ENCODE measurements at regions not wholly inside any gene's neighbourhood (a gene's known extent, or its start where the extent isn't known, plus 50 kb on each side); places are given as distances from the start of the nearest gene placed in this dataset.

GRCh38 chr22:26910845-26911244, 253.5 kb downstream of the MIAT start (continued):
- TF ChIP-seq PATZ1 (CRISPR knock-in tag; IDR thresholded peaks at IDR 0.05; ENCODE audit: borderline replicate concordance), result no peak
- TF ChIP-seq SNAI2 (CRISPR knock-in tag; IDR thresholded peaks at IDR 0.05), result no peak
- TF ChIP-seq ZNF8 (CRISPR knock-in tag; IDR thresholded peaks at IDR 0.05), result no peak

GRCh38 chr22:26912655-26913345, 255.4 kb downstream of the MIAT start:
- no peak for ATAC-seq
- no peak for TF ChIP-seq PATZ1 (CRISPR knock-in tag; IDR thresholded peaks at IDR 0.05; ENCODE audit: borderline replicate concordance)

GRCh38 chr22:26914519-26915185, 257.3 kb downstream of the MIAT start:
- no peak for ATAC-seq
- TF ChIP-seq, protein P1, sequence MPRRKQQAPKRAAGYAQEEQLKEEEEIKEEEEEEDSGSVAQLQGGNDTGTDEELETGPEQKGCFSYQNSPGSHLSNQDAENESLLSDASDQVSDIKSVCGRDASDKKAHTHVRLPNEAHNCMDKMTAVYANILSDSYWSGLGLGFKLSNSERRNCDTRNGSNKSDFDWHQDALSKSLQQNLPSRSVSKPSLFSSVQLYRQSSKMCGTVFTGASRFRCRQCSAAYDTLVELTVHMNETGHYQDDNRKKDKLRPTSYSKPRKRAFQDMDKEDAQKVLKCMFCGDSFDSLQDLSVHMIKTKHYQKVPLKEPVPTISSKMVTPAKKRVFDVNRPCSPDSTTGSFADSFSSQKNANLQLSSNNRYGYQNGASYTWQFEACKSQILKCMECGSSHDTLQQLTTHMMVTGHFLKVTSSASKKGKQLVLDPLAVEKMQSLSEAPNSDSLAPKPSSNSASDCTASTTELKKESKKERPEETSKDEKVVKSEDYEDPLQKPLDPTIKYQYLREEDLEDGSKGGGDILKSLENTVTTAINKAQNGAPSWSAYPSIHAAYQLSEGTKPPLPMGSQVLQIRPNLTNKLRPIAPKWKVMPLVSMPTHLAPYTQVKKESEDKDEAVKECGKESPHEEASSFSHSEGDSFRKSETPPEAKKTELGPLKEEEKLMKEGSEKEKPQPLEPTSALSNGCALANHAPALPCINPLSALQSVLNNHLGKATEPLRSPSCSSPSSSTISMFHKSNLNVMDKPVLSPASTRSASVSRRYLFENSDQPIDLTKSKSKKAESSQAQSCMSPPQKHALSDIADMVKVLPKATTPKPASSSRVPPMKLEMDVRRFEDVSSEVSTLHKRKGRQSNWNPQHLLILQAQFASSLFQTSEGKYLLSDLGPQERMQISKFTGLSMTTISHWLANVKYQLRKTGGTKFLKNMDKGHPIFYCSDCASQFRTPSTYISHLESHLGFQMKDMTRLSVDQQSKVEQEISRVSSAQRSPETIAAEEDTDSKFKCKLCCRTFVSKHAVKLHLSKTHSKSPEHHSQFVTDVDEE (CRISPR knock-in tag; IDR thresholded peaks at IDR 0.05), result no peak
- TF ChIP-seq RARB (CRISPR knock-in tag; IDR thresholded peaks at IDR 0.05) (no peak), ZC3H10 (CRISPR knock-in tag; IDR thresholded peaks at IDR 0.05) (no peak), ZFP30 (CRISPR knock-in tag; IDR thresholded peaks at IDR 0.05) (no peak), ZNF8 (CRISPR knock-in tag; IDR thresholded peaks at IDR 0.05) (no peak), ZNF565 (CRISPR knock-in tag; conservative IDR thresholded peaks at IDR 0.05; ENCODE audit: low read depth) (no peak), GLIS3 (CRISPR knock-in tag; IDR thresholded peaks at IDR 0.05) (no peak), ESRRG (CRISPR knock-in tag; IDR thresholded peaks at IDR 0.05) (no peak), PATZ1 (CRISPR knock-in tag; IDR thresholded peaks at IDR 0.05; ENCODE audit: borderline replicate concordance) (no peak), TOX (CRISPR knock-in tag; IDR thresholded peaks at IDR 0.05; ENCODE audit: borderline replicate concordance) (no peak), CREB5 (CRISPR knock-in tag; IDR thresholded peaks at IDR 0.05; ENCODE audit: low read depth) (no peak), ARNTL (CRISPR knock-in tag; IDR thresholded peaks at IDR 0.05; ENCODE audit: borderline replicate concordance, low read depth) (no peak), OSR1 (CRISPR knock-in tag; IDR thresholded peaks at IDR 0.05) (no peak), CSDC2 (CRISPR knock-in tag; IDR thresholded peaks at IDR 0.05) (no peak), BACH2 (CRISPR knock-in tag; IDR thresholded peaks at IDR 0.05; ENCODE audit: borderline replicate concordance) (no peak), ZNF70 (CRISPR knock-in tag; IDR thresholded peaks at IDR 0.05) (no peak), ISL1 (CRISPR knock-in tag; IDR thresholded peaks at IDR 0.05) (no peak), ZFP3 (CRISPR knock-in tag; IDR thresholded peaks at IDR 0.05) (no peak), POU6F1 (CRISPR knock-in tag; IDR thresholded peaks at IDR 0.05; ENCODE audit: borderline replicate concordance, low read depth) (no peak)
- TF ChIP-seq, protein P2, sequence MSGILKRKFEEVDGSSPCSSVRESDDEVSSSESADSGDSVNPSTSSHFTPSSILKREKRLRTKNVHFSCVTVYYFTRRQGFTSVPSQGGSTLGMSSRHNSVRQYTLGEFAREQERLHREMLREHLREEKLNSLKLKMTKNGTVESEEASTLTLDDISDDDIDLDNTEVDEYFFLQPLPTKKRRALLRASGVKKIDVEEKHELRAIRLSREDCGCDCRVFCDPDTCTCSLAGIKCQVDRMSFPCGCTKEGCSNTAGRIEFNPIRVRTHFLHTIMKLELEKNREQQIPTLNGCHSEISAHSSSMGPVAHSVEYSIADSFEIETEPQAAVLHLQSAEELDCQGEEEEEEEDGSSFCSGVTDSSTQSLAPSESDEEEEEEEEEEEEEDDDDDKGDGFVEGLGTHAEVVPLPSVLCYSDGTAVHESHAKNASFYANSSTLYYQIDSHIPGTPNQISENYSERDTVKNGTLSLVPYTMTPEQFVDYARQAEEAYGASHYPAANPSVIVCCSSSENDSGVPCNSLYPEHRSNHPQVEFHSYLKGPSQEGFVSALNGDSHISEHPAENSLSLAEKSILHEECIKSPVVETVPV (CRISPR knock-in tag; IDR thresholded peaks at IDR 0.05), result no peak
